Kidney (tissue), 13 donors: ENCODE measurements at regions not wholly inside any gene's neighbourhood (a gene's known extent, or its start where the extent isn't known, plus 50 kb on each side); places are given as distances from the start of the nearest gene placed in this dataset.

ENCODE experiments used
- DNase-seq, 5 donors: peaks; one replicate each; pipeline ENCODE4 v3.0.0-alpha.2; 2013 to 2020
- FAIRE-seq: peaks from 2 replicates; lab custom pipeline; 2012; peaks lifted over from hg19 to GRCh38; lab: Jason Lieb, UNC
- H3K27ac ChIP-seq, 2 donors: one replicate each; pipeline ENCODE4 v1.7.0; 2013; ENCODE audit warnings: low read depth in 2 of 2, low read length in 2 of 2, inconsistent platforms in 1 of 2
- H3K27me3 ChIP-seq: one replicate; pipeline ENCODE4 v1.7.1; 2013; ENCODE audit warnings: low read length, inconsistent platforms; ENCODE audit not compliant: control insufficient read depth, insufficient read depth
- H3K36me3 ChIP-seq, 3 donors: one replicate each; pipeline versions ENCODE4 v1.7.0 to v1.7.1; 2013; ENCODE audit warnings: low read length in 3 of 3, control low read depth in 1 of 3, inconsistent platforms in 1 of 3; ENCODE audit not compliant: insufficient read depth in 3 of 3, control insufficient read depth in 2 of 3
- H3K4me1 ChIP-seq, 3 donors: one replicate each; pipeline versions ENCODE4 v1.7.0 to v1.7.1; 2013; ENCODE audit warnings: low read length in 3 of 3, inconsistent platforms in 1 of 3, low read depth in 1 of 3; ENCODE audit not compliant: control insufficient read depth in 2 of 3, insufficient read depth in 2 of 3
- H3K4me3 ChIP-seq, 3 donors: one replicate each; pipeline versions ENCODE4 v1.7.0 to v1.8.1; 2013; ENCODE audit warnings: low read length in 3 of 3, control low read depth in 1 of 3, inconsistent platforms in 1 of 3
- H3K9ac ChIP-seq, 3 donors: one replicate each; pipeline versions ENCODE4 v1.7.0 to v1.7.1; 2013; ENCODE audit warnings: low read length in 3 of 3, control low read depth in 1 of 3, inconsistent platforms in 1 of 3
- H3K9me3 ChIP-seq, 3 donors: one replicate each; pipeline versions ENCODE4 v1.7.0 to v1.7.1; 2013; ENCODE audit warnings: low read length in 3 of 3, control low read depth in 1 of 3, inconsistent platforms in 1 of 3; ENCODE audit not compliant: control insufficient read depth in 2 of 3, insufficient read depth in 1 of 3
- intact Hi-C: fragments of 100-400 bp; cut with DNase I; formaldehyde crosslinking; loops from one replicate; pipeline ENCODE4 v1.11.1; 2022
- TF ChIP-seq, protein P1 (sequence below): IDR thresholded peaks from 3 replicates; pipeline ENCODE4 v1.5.1; 2012; ENCODE audit warnings: mild to moderate bottlenecking, moderate library complexity, borderline replicate concordance; ENCODE audit not compliant: insufficient read depth; ENCODE audit errors: extremely low read depth
- donor health status: control.
- donor health status: control.
- donor health status: control.
- donor health status: control.
- donor health status: control.
- donor health status: DM: yes; HTN: yes; CAD: no.
- donor health status: Normal renal cell carcinoma (clear cell type).

- Histone ChIP-seq H3K4me3 (peak overlapping the region; percentile 60 to 85 (median 81)), H3K27me3 (no peaks in the 10 kb centered on the region), H3K9me3 (no peaks in the 10 kb centered on the region), H3K9ac (peak overlapping the region in 2 of 3 donors; percentile 65 to 80), H3K27ac (peak overlapping the region; percentile 84 to 94), H3K36me3 (no peaks in the 10 kb centered on the region), H3K4me1 (no peaks in the 10 kb centered on the region)
- intact Hi-C loops: no loop called here
- TF ChIP-seq, protein P1, sequence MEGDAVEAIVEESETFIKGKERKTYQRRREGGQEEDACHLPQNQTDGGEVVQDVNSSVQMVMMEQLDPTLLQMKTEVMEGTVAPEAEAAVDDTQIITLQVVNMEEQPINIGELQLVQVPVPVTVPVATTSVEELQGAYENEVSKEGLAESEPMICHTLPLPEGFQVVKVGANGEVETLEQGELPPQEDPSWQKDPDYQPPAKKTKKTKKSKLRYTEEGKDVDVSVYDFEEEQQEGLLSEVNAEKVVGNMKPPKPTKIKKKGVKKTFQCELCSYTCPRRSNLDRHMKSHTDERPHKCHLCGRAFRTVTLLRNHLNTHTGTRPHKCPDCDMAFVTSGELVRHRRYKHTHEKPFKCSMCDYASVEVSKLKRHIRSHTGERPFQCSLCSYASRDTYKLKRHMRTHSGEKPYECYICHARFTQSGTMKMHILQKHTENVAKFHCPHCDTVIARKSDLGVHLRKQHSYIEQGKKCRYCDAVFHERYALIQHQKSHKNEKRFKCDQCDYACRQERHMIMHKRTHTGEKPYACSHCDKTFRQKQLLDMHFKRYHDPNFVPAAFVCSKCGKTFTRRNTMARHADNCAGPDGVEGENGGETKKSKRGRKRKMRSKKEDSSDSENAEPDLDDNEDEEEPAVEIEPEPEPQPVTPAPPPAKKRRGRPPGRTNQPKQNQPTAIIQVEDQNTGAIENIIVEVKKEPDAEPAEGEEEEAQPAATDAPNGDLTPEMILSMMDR: peak; percentile 37
- DNase-seq (peak; percentile 95 to 98 (median 96)), FAIRE-seq (peak; percentile 87)
These were observed 109.5 kb downstream of the GNL3L start for GRCh38 chrX:54639346-54640102.

- H3K36me3 ChIP-seq: no peaks in the 10 kb centered on the region
- H3K27me3 ChIP-seq: no peaks in the 10 kb centered on the region
- no peaks in the 10 kb centered on the region for H3K9me3 ChIP-seq
- TF ChIP-seq, protein P1: no peak
- FAIRE-seq (no peak), DNase-seq (peak in 1 of 5 donors; percentile 9)
- peak overlapping the region in 2 of 3 donors; percentile 30 to 60 for H3K4me3 ChIP-seq
- intact Hi-C loops: no loop called here
- peak overlapping the region in 1 of 3 donors; percentile 65 for H3K9ac ChIP-seq
- peak overlapping the region; percentile 84 to 94 for H3K27ac ChIP-seq
- H3K4me1 ChIP-seq: no peaks in the 10 kb centered on the region
These were observed 110.2 kb downstream of the GNL3L start for GRCh38 chrX:54640103-54640690.

GRCh38 chrX:54640736-54641135 lies 110.7 kb downstream of the GNL3L start:
- H3K27me3 ChIP-seq: no peaks in the 10 kb centered on the region
- no peak overlapping the region for H3K9ac ChIP-seq
- no peak overlapping the region for H3K4me3 ChIP-seq
- TF ChIP-seq, protein P1: no peak
- intact Hi-C loops: no loop called here
- no peaks in the 10 kb centered on the region for H3K36me3 ChIP-seq
- DNase-seq (peak in 4 of 5 donors; percentile 69 to 81 (median 75)), FAIRE-seq (no peak)
- H3K27ac ChIP-seq: peak overlapping the region in 1 of 2 donors; percentile 9
- no peaks in the 10 kb centered on the region for H3K4me1 ChIP-seq
- no peaks in the 10 kb centered on the region for H3K9me3 ChIP-seq
